Large intestine (tissue), 3 donors: ENCODE measurements at regions not wholly inside any gene's neighbourhood (a gene's known extent, or its start where the extent isn't known, plus 50 kb on each side); places are given as distances from the start of the nearest gene placed in this dataset.
A peak's percentile ranks its signal among the peaks of the same experiment; 100 is the strongest.

Source experiments
- DNase-seq, 2 donors: peaks; one replicate each; pipeline versions ENCODE4 v3.0.0 to v3.0.0-alpha.2; 2013
- H3K27ac ChIP-seq: one replicate; pipeline ENCODE4 v1.5.1; 2013; ENCODE audit warnings: low read length
- H3K27me3 ChIP-seq: 2 replicates; pipeline ENCODE4 v1.6.1; 2013; ENCODE audit warnings: low read length; ENCODE audit not compliant: control insufficient read depth, insufficient read depth
- H3K36me3 ChIP-seq: 2 replicates; pipeline ENCODE4 v1.6.1; 2013; ENCODE audit warnings: low read length; ENCODE audit not compliant: control insufficient read depth, insufficient read depth
- H3K4me1 ChIP-seq: one replicate; pipeline ENCODE4 v1.6.1; 2013; ENCODE audit warnings: low read length; ENCODE audit not compliant: control insufficient read depth, insufficient read depth
- H3K4me3 ChIP-seq: one replicate; pipeline ENCODE4 v1.5.1; 2013; ENCODE audit warnings: low read length
- H3K9me3 ChIP-seq: one replicate; pipeline ENCODE4 v1.6.1; 2013; ENCODE audit warnings: mild to moderate bottlenecking, low read depth, low read length, moderate library complexity; ENCODE audit not compliant: control insufficient read depth
- WGBS: methylation state at CpG from one replicate; pipeline ENCODE4 v1.1.5; 2013; ENCODE audit warnings: low lambda C conversion rate; ENCODE audit not compliant: insufficient coverage; 5-methylcytosine and 5-hydroxymethylcytosine counted together

DNA sequence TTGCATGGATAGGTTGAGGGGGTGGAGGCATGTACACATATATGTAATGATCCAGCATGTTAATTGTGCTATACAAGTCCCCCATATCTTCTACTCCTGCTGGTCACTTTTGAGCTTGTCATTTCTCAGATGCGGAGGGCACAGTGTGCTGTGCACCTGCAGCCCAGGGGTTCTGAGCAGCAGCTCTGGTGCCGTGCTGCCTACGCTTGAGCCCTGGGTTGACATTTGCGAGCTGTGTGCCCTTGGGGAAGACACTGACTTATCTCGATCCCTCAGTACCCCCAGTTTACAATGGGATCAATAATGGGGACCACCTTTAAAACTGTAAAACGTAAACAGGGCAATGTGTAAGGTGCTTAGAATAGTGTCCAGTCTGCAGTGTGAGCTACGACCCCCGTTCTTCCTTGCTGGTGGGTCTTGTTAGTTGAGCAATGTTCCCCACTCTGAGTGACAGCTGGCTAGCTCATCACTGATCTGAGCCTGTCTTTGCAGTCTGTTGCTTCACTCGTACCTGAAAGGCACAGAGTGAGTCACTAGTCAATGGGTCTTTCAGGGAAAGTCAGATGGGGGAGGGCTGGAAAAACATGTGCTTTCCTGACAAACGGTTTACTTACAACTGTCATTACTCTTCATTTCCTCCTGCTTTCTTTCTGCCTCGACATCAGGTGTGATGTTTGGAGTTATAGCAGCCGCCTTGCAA, 91.7 kb downstream of the SLC2A10 start:
- Histone ChIP-seq H3K4me1 (no peaks in the 10 kb centered on the region), H3K9me3 (no peaks in the 10 kb centered on the region), H3K27ac (no peak overlapping the region), H3K4me3 (no peak overlapping the region), H3K27me3 (peaks cover 15% of the 10 kb centered on the region), H3K36me3 (no peaks in the 10 kb centered on the region)
- no peak for DNase-seq
- WGBS = 40% methylated on average over 1 of the region's 12 CpGs

DNA sequence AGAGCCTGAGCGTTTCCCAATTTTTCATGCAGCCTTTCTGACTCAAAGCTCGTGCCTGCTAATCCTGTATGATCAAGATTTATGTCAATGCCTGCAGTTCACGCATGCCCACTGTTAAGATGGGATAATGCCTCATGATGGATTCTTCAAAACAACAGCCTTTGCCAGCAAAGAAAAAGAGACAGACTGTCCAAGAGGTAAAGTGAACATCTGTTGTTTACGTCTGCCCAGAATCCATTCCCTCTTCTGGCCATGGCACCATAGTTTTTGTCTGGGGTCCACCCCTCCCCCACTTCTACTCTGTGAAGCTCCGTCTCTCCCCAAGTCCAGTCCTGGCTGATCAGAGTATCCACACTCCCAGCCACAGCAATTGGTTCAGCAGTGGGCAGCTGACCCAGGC, 91.9 kb upstream of the EYA2 start:
- Histone ChIP-seq H3K36me3 (no peaks in the 10 kb centered on the region), H3K9me3 (no peaks in the 10 kb centered on the region), H3K4me1 (no peaks in the 10 kb centered on the region), H3K27me3 (peaks cover 15% of the 10 kb centered on the region), H3K4me3 (no peak overlapping the region), H3K27ac (no peak overlapping the region)
- no peak for DNase-seq
- 60% methylated on average over 2 of the region's 5 CpGs for WGBS

DNA sequence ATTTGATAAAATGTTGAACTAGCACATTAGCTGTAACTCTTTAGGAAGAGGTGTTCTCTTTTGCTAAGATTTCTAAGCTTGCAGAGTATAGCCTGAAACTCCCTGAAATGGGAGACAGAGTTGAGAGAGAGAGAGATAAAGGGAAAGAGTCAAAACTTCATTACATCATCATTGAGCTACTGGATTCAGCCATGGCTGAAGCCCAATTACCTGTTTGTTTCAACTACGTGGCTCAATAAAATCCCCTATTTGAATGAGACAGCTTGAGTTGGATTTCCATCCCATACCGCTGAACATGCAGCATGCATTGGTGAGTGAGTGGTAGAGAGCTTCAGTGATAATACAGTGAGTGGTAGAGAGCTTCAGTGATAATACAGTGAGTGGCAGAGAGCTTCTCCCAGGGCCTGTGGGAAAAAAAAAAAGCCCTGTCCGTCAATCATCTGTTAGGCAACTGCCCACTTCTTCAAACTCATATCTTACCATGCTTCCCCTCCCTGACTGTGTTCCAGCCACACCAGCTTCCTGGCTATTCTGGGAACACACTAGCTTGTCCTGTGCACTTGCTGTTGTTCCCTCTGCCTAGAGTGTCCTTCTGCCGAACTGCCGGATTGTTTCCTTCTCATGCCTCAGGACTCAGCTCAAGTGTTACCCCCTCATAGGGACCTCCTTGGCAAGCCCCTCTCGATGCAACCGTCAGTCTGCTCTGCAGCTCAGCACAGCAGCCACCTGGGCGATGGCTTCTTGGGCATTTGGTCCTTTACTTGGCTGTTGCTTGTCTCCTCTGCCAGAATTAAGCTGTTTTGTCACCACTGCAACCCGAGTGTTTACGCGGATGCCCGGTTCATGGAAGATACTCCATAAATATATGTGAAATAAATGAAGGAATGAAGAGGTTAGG, 91.3 kb upstream of the EYA2 start:
- peaks cover 14% of the 10 kb centered on the region for H3K27me3 ChIP-seq
- H3K36me3 ChIP-seq = no peaks in the 10 kb centered on the region
- no peak overlapping the region for H3K27ac ChIP-seq
- 97% methylated on average over 4 of the region's 12 CpGs for WGBS
- DNase-seq = no peak
- no peaks in the 10 kb centered on the region for H3K9me3 ChIP-seq
- H3K4me3 ChIP-seq = no peak overlapping the region
- no peaks in the 10 kb centered on the region for H3K4me1 ChIP-seq

DNA sequence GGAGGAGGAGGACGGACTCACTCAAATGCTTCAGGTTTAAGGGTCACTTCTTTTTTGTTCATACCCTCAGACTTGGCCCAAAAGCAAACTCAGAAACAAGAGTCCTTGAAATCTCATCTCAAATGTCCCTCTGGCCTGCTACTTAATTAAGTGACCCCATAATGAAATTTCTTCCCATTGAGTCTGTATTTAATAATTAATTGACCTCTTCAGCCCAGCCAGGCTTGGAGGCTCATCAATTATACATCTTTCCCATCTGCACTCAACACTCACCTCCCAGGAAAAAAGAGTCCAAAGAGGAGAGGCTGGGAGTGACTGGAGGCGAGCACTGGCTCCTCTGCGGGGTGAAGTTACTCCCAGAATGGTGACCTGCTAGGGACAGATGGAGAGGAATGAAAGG, 90.5 kb upstream of the EYA2 start:
- Histone ChIP-seq H3K4me1 (no peaks in the 10 kb centered on the region), H3K36me3 (no peaks in the 10 kb centered on the region), H3K27me3 (peaks cover 11% of the 10 kb centered on the region), H3K9me3 (no peaks in the 10 kb centered on the region), H3K27ac (no peak overlapping the region), H3K4me3 (no peak overlapping the region)
- DNase-seq = no peak
- no CpG with 5 or more reads among the region's 3 CpGs for WGBS

DNA sequence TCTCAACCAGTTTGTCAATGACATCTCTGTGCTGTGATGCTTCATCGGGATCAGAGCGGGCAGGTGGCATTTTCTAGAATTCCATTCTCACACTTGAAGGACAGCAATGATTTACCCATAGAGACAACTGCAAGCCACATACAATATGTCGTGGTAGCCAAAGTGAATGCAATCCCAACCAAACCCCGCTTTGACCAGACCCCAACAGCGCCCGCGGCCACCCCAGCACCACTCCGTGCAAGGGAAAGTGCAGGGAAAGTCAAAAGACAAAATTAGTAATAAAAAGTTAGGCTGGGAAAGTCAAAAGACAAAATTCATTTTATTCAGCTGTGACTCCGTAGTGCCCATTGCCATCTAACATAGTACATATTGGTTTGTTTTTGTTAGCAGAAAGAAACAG, 88.8 kb upstream of the EYA2 start:
- no peak overlapping the region for H3K27ac ChIP-seq
- no peak for DNase-seq
- 100% methylated on average over 1 of the region's 9 CpGs for WGBS
- no peak overlapping the region for H3K4me3 ChIP-seq
- no peaks in the 10 kb centered on the region for H3K36me3 ChIP-seq
- H3K4me1 ChIP-seq = no peaks in the 10 kb centered on the region
- H3K9me3 ChIP-seq = no peaks in the 10 kb centered on the region
- peaks cover 11% of the 10 kb centered on the region for H3K27me3 ChIP-seq

GRCh38 chr20:46807998-46808397, 86.6 kb upstream of the EYA2 start:
- Histone ChIP-seq H3K4me1 (no peaks in the 10 kb centered on the region), H3K4me3 (no peak overlapping the region), H3K36me3 (no peaks in the 10 kb centered on the region), H3K27me3 (peaks cover 12% of the 10 kb centered on the region), H3K9me3 (no peaks in the 10 kb centered on the region), H3K27ac (no peak overlapping the region)
- no peak for DNase-seq
- WGBS = no CpG with 5 or more reads among the region's 6 CpGs

DNA sequence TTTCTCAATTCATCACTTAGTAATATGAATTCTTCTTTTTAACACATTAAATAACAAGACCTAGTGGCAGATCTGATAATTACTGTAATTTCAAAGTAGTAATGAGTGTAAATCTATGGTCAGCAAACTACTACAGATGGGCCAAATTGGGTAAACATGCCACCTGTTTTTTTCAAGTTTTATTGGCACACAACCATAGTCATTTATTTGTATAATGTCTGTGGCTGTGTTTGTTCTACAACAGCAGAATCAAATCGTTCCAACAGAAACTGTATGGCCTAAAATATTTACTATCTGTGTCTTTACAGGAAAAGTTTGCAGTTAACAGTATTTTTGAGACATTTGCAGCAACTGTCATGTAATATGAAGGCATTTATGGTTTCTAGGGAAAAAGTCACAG, 86.1 kb upstream of the EYA2 start:
- Histone ChIP-seq H3K4me1 (no peaks in the 10 kb centered on the region), H3K36me3 (no peaks in the 10 kb centered on the region), H3K27ac (no peak overlapping the region), H3K4me3 (no peak overlapping the region), H3K9me3 (no peaks in the 10 kb centered on the region), H3K27me3 (peaks cover 12% of the 10 kb centered on the region)
- no CpG with 5 or more reads among the region's 1 CpG for WGBS
- no peak for DNase-seq

DNA sequence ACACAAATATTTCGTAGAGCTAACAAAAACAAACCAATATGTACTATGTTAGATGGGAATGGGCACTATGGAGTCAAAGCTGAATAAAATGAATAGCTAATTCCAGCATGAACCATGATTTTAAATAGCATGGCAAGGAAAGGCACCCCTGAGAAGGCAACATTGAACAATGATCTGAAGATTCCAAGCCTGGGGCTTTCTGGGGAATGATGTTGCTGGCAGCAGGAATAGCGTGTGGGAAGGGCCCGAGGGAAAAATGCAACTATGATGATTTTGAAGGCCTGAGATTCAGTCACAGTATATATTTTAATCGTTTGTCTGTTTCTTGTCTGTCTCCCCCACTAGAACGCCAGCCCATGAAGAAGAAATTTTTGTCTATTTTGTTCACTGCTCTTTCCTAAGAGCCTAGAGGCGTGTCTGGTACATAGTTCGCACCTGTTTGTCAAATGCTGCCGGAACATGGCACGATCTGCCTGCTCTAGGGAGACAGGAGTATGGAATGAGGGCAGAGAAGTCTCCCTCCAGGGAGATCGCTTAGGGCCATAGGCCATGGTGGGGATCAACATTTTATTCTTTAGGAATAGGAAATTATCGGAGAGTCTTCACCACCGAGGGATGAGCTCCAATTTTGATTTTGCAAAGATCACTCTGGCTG, 84.8 kb upstream of the EYA2 start:
- H3K4me1 ChIP-seq = no peaks in the 10 kb centered on the region
- H3K27ac ChIP-seq = no peak overlapping the region
- no peak overlapping the region for H3K4me3 ChIP-seq
- 20% methylated on average over 1 of the region's 12 CpGs for WGBS
- no peaks in the 10 kb centered on the region for H3K9me3 ChIP-seq
- H3K36me3 ChIP-seq = no peaks in the 10 kb centered on the region
- no peak for DNase-seq
- H3K27me3 ChIP-seq = peaks cover 12% of the 10 kb centered on the region

- Histone ChIP-seq H3K27me3 (peaks cover 12% of the 10 kb centered on the region), H3K9me3 (no peaks in the 10 kb centered on the region), H3K27ac (no peak overlapping the region), H3K36me3 (no peaks in the 10 kb centered on the region), H3K4me3 (no peak overlapping the region), H3K4me1 (no peaks in the 10 kb centered on the region)
- WGBS = 60% methylated on average over 7 of the region's 20 CpGs
- peak in 1 of 2 donors; percentile 54 for DNase-seq
These were observed 84.0 kb upstream of the EYA2 start for GRCh38 chr20:46810448-46811223.
